NCI-H1694 (cell line): ENCODE measurements at regions not wholly inside any gene's neighbourhood (a gene's known extent, or its start where the extent isn't known, plus 50 kb on each side); places are given as distances from the start of the nearest gene placed in this dataset.
A peak's percentile ranks its signal among the peaks of the same experiment; 100 is the strongest.
"Not testable (repeated sequence)": the region's sequence is repeated elsewhere in the genome, so short reads cannot be mapped to it uniquely, and the experiment has no call there.

Source experiments
- DNase-seq: peaks from one replicate; lab custom pipeline; 2025; lab: John Stamatoyannopoulos, UW

GRCh38 chr5:102048940-102049339 lies 247.1 kb downstream of the SLCO4C1 start:
- DNase-seq, result peak; percentile 7

- not testable (repeated sequence) for DNase-seq
Measured at GRCh38 chr5:102047073-102047472, 249.0 kb downstream of the SLCO4C1 start.

- no peak for DNase-seq
Measured at GRCh38 chr5:102040326-102040725, 255.8 kb downstream of the SLCO4C1 start.

GRCh38 chr5:102036927-102037326 lies 259.2 kb downstream of the SLCO4C1 start:
- DNase-seq, result no peak

GRCh38 chr5:102031711-102032110 lies 264.4 kb downstream of the SLCO4C1 start:
- DNase-seq, result no peak

- no peak for DNase-seq
Measured at GRCh38 chr5:102018690-102019089, 277.4 kb downstream of the SLCO4C1 start.

- no peak for DNase-seq
Measured at GRCh38 chr5:102018279-102018678, 277.8 kb downstream of the SLCO4C1 start.

GRCh38 chr5:102014371-102014770 lies 281.7 kb downstream of the SLCO4C1 start:
- DNase-seq, result no peak

- no peak for DNase-seq
Measured at GRCh38 chr5:102010644-102011043, 285.4 kb downstream of the SLCO4C1 start.

- no peak for DNase-seq
Measured at GRCh38 chr5:101997235-101997634, 298.8 kb downstream of the SLCO4C1 start.

GRCh38 chr5:101995585-101995984 lies 300.5 kb downstream of the SLCO4C1 start:
- no peak for DNase-seq

GRCh38 chr5:101991486-101991885 lies 304.6 kb downstream of the SLCO4C1 start:
- DNase-seq, result no peak

GRCh38 chr5:101989659-101990058 lies 306.4 kb downstream of the SLCO4C1 start:
- no peak for DNase-seq

- DNase-seq, result peak; percentile 12
Measured at GRCh38 chr5:101977729-101978345, 318.2 kb downstream of the SLCO4C1 start.

- DNase-seq, result no peak
Measured at GRCh38 chr5:101976933-101977332, 319.2 kb downstream of the SLCO4C1 start.

GRCh38 chr5:101969742-101970141 lies 326.3 kb downstream of the SLCO4C1 start:
- no peak for DNase-seq

- no peak for DNase-seq
Measured at GRCh38 chr5:101966476-101966875, 329.6 kb downstream of the SLCO4C1 start.

GRCh38 chr5:101955891-101956290 lies 340.2 kb downstream of the SLCO4C1 start:
- no peak for DNase-seq

GRCh38 chr5:101950019-101950418 lies 346.1 kb downstream of the SLCO4C1 start:
- no peak for DNase-seq

- DNase-seq, result no peak
Measured at GRCh38 chr5:101948615-101949014, 347.5 kb downstream of the SLCO4C1 start.

- DNase-seq, result no peak
Measured at GRCh38 chr5:101943784-101944183, 352.3 kb downstream of the SLCO4C1 start.

GRCh38 chr5:101942321-101942882 lies 353.7 kb downstream of the SLCO4C1 start:
- DNase-seq, result peak; percentile 36

GRCh38 chr5:101937041-101937440 lies 359.0 kb downstream of the SLCO4C1 start:
- no peak for DNase-seq

- no peak for DNase-seq
Measured at GRCh38 chr5:101935086-101935485, 361.0 kb downstream of the SLCO4C1 start.
